Fibroblast of lung (primary cell): ENCODE measurements at regions not wholly inside any gene's neighbourhood (a gene's known extent, or its start where the extent isn't known, plus 50 kb on each side); places are given as distances from the start of the nearest gene placed in this dataset.

Experiments
- DNase-seq, 2 donors: peaks; one replicate each; pipeline versions ENCODE4 v3.0.0 to v3.0.0-alpha.2; 2010; ENCODE audit warnings: low read depth in 2 of 2
- H2AFZ ChIP-seq: 2 replicates; pipeline ENCODE4 v1.5.1; 2012; ENCODE audit warnings: low read length, control low read depth, inconsistent platforms
- H3K27ac ChIP-seq: 2 replicates; pipeline ENCODE4 v1.5.1; 2011; ENCODE audit warnings: low read length, control low read depth; ENCODE audit not compliant: insufficient read depth
- H3K27me3 ChIP-seq: 2 replicates; pipeline ENCODE4 v1.5.1; 2011; ENCODE audit warnings: mild to moderate bottlenecking, low read length; ENCODE audit not compliant: control insufficient read depth, insufficient read depth
- H3K36me3 ChIP-seq: 2 replicates; pipeline ENCODE4 v1.5.1; 2011; ENCODE audit warnings: low read length; ENCODE audit not compliant: control insufficient read depth, insufficient read depth
- H3K4me1 ChIP-seq: 2 replicates; pipeline ENCODE4 v1.5.1; 2011; ENCODE audit warnings: low read length; ENCODE audit not compliant: control insufficient read depth, insufficient read depth; ENCODE audit errors: extremely low read depth
- H3K4me2 ChIP-seq: 2 replicates; pipeline ENCODE4 v1.5.1; 2011; ENCODE audit warnings: low read length, control low read depth; ENCODE audit not compliant: insufficient read depth; ENCODE audit errors: extremely low read depth
- H3K4me3 ChIP-seq, 4 experiments: fragments of 200-600 bp in 1 of 4; sonication (generic) in 1 of 4; replicated peaks in 1 of 4; 2 replicates each; pipeline ENCODE4 v1.5.1; 2011 to 2016; ENCODE audit warnings: low read length in 4 of 4, low read depth in 3 of 4, mild to moderate bottlenecking in 3 of 4, control low read depth in 2 of 4, inconsistent platforms in 1 of 4, mixed read lengths in 1 of 4; ENCODE audit not compliant: insufficient read depth in 1 of 4; ENCODE audit errors: control extremely low read depth in 1 of 4
- H3K79me2 ChIP-seq: 2 replicates; pipeline ENCODE4 v1.5.1; 2012; ENCODE audit warnings: mild to moderate bottlenecking, low read length, inconsistent platforms; ENCODE audit not compliant: control insufficient read depth, insufficient read depth
- H3K9ac ChIP-seq: 2 replicates; pipeline ENCODE4 v1.5.1; 2011; ENCODE audit warnings: mild to moderate bottlenecking, low read length, control low read depth; ENCODE audit not compliant: insufficient read depth
- H3K9me3 ChIP-seq: 2 replicates; pipeline ENCODE4 v1.5.1; 2012; ENCODE audit warnings: low read depth, low read length; ENCODE audit not compliant: control insufficient read depth, insufficient read depth
- H4K20me1 ChIP-seq: 2 replicates; pipeline ENCODE4 v1.5.1; 2011; ENCODE audit warnings: low read length; ENCODE audit not compliant: control insufficient read depth, insufficient read depth; ENCODE audit errors: extremely low read depth
- CTCF ChIP-seq, 2 donors: IDR thresholded peaks in 1 of 2; conservative IDR thresholded peaks in 1 of 2; 1 replicate in 1 of 2; 2 replicates in 1 of 2; pipeline ENCODE4 v1.5.1; 2011 to 2012; ENCODE audit warnings: low read length in 2 of 2, control low read depth in 1 of 2, inconsistent platforms in 1 of 2, low read depth in 1 of 2, mild to moderate bottlenecking in 1 of 2
- EZH2 ChIP-seq: IDR thresholded peaks from 2 replicates; pipeline ENCODE4 v1.5.1; 2012; ENCODE audit warnings: low read length, control low read depth, mild to moderate bottlenecking; ENCODE audit errors: missing control alignments

GRCh38 chr15:47388299-47388698 lies 329.0 kb upstream of the SEMA6D start:
- DNase-seq, result no peak
- no peak overlapping the region for H3K4me2 ChIP-seq
- no peak overlapping the region for H2AFZ ChIP-seq
- no peak overlapping the region for H3K27ac ChIP-seq
- no peaks in the 10 kb centered on the region for H3K79me2 ChIP-seq
- no peak overlapping the region for H3K9ac ChIP-seq
- no peak overlapping the region for H3K4me3 ChIP-seq
- H3K9me3 ChIP-seq, result no peaks in the 10 kb centered on the region
- no peaks in the 10 kb centered on the region for H3K36me3 ChIP-seq
- no peak for TF ChIP-seq EZH2
- TF ChIP-seq CTCF (conservative IDR thresholded peaks at IDR 0.05 in 1 of 2, IDR thresholded peaks at IDR 0.05 in 1 of 2; ENCODE audit: low read depth in 1 of 2, low read length in 2 of 2), result no peak
- no peaks in the 10 kb centered on the region for H3K27me3 ChIP-seq
- H3K4me1 ChIP-seq, result peaks cover 6% of the 10 kb centered on the region
- no peaks in the 10 kb centered on the region for H4K20me1 ChIP-seq

- no peak for DNase-seq
- Histone ChIP-seq H3K36me3 (no peaks in the 10 kb centered on the region), H3K4me3 (no peak overlapping the region), H3K79me2 (no peaks in the 10 kb centered on the region), H3K27me3 (no peaks in the 10 kb centered on the region), H3K4me2 (no peak overlapping the region), H2AFZ (no peak overlapping the region), H3K27ac (no peak overlapping the region), H4K20me1 (no peaks in the 10 kb centered on the region), H3K4me1 (no peaks in the 10 kb centered on the region), H3K9ac (no peak overlapping the region), H3K9me3 (no peaks in the 10 kb centered on the region)
- no peak for TF ChIP-seq CTCF (conservative IDR thresholded peaks at IDR 0.05 in 1 of 2, IDR thresholded peaks at IDR 0.05 in 1 of 2; ENCODE audit: low read depth in 1 of 2, low read length in 2 of 2)
- TF ChIP-seq EZH2, result no peak
Measured at GRCh38 chr15:47390208-47390765, 327.0 kb upstream of the SEMA6D start.

DNA sequence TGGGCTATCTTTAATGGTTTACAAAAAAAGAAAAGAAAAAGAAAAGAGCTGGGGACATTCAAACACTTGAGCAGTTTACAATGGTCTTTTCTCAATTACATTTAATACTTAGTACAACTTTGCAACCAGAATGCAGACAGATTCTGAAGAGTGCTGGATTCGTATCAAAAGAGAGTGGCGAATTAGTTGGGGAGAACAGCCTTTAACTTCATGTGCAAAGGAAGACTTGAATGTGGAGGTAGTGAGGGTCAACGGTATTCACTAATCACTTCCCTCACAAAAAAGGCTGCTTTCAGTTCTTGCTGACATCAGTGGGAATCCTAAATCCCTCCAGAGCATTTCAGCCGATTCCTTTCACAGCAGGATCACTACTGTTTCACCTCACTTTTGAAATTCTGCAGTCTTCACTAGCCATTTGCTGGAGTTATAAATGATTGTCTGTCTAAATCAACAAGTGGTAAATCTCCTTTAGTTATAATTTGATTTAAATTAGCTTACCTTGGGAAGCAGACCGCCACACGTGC lies 323.0 kb upstream of the SEMA6D start:
- Histone ChIP-seq H2AFZ (no peak overlapping the region), H3K4me1 (no peaks in the 10 kb centered on the region), H3K4me3 (no peak overlapping the region), H3K27ac (no peak overlapping the region), H3K9ac (no peak overlapping the region), H3K4me2 (no peak overlapping the region), H3K79me2 (no peaks in the 10 kb centered on the region), H4K20me1 (no peaks in the 10 kb centered on the region), H3K27me3 (no peaks in the 10 kb centered on the region), H3K36me3 (no peaks in the 10 kb centered on the region), H3K9me3 (no peaks in the 10 kb centered on the region)
- no peak for DNase-seq
- TF ChIP-seq EZH2, result no peak
